HG02981 (cell line): ENCODE measurements at regions not wholly inside any gene's neighbourhood (a gene's known extent, or its start where the extent isn't known, plus 50 kb on each side); places are given as distances from the start of the nearest gene placed in this dataset.

Experiments used
- ATAC-seq: cut with Tn5 transposase; IDR thresholded peaks from one replicate; pipeline ENCODE4 v1.9.1; 2021; ENCODE audit warnings: mild to moderate bottlenecking, moderate library complexity; ENCODE audit not compliant: unreplicated experiment

DNA sequence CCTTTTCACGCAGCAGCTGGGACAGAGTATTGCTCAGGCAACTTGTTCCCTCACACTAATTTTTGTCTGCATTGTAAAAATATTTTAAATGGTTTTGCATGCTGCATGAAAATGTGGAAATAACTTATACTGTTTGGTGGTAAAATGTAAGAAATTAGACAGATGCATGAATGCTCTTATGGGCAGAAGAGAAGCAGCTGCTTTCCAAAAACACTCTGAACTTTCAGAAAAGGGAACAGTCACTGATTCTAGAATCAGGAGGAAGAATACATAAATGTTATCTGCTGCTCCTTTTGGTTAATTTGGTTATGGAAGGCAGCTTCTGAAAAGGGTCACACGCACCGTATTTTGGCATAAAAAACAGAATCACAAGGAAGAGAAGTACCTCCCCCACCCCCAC, 87.0 kb upstream of the RUNX1 start:
- ATAC-seq: no peak

DNA sequence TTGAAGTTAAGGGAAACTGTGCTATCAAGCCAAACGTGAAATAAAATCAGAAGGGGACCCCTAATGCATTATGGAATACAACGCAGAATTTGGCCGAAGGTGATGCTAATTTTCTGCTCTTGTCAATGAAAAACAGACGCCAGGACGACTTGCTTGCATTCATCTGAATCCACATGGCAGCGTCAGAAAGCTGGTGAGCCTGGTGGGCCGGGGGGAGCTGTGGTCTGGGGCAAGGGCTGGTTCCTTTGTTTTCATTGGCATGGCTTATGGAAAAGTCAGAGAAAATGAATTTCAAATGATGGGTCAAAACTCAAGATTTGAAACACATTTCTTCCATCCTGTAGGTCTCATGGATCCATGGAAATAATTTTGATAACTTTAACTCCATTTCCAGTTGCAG, 86.4 kb upstream of the RUNX1 start:
- ATAC-seq: no peak

DNA sequence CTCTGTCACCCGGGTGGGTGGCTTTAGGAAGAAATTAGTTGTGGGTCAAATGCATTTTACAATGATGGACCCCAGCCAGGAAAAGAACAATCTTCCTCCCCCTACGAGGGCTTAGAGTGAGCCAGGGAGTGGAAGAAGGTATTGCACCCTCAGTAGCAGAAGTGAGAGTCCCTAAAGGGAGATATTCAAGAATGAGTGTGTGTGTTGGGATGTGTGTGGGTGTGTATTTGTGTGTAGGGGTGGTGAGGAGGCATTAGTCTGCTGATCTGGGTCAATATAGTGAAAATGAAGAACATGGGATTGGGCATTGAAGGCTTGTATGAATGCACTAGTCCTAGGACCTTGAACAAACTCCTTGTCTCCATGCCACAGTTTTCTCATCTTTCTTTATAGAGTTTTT, 85.2 kb upstream of the RUNX1 start:
- ATAC-seq: no peak

DNA sequence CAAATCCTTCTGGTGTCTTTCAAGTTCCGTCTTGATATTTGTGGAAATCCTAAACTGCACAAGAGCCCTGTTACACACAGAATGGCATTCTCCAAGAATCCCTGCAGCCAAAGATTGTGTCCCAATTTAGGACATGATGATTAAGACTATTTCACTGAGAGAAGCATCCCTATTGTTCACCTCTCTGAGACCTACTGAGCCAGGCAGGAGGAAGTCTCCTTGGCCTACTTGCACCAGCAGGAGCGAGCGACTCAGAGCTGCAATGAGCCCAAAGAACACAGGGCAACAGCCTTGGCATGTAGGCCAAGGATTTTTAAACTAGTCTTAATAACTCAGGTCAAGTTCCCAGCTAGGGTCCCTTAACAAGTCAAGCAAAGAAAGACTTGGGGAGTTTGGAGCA, 79.4 kb upstream of the RUNX1 start:
- no peak for ATAC-seq

- no peak for ATAC-seq
Measured at GRCh38 chr21:35127851-35128250, 78.7 kb upstream of the RUNX1 start.

GRCh38 chr21:35127026-35127425, 77.9 kb upstream of the RUNX1 start:
- no peak for ATAC-seq

GRCh38 chr21:35120631-35121180, 71.6 kb upstream of the RUNX1 start:
- ATAC-seq: no peak

- no peak for ATAC-seq
Measured at GRCh38 chr21:35119501-35120047, 70.5 kb upstream of the RUNX1 start.

DNA sequence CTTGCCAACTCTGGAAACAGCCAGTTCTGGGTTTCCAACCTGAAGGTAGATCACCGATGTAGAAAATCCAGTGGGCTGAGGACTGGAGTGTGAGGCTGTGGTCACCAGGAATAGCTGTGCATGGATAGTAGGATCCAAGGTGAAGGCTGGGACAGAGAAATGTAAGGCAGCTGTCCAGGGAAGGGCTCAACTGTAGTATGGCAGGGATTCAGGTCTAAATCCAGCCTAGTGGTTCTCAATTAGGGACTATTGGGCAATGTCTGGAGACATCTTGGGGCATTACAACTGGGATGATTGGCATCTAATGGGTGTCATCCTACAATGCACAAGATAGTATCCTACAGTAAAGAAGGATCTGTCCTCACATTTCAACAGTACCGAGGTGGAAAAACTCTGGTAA, 67.7 kb upstream of the RUNX1 start:
- ATAC-seq: no peak

DNA sequence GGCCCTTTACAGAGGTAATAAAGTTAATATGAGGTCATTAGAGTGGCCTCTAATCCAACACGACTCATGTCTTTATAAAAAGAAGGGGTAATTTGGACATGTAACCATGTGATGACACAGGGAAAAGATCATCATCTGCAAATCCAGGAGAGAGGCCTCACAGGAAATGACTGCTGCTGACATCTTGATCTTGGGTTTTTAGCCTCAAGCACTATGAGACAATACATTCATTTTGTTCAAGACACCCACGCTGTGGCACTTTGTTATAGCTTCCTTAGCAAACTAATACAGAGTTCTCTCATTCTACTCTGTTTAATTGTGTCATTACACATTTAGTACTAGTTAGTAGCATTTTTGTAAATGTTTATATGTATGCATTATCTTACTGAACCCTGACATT, 64.0 kb upstream of the RUNX1 start:
- no peak for ATAC-seq

- ATAC-seq: no peak
Measured at GRCh38 chr21:35111321-35111930, 62.3 kb upstream of the RUNX1 start.

- no peak for ATAC-seq
Measured at GRCh38 chr21:35108887-35109286, 59.8 kb upstream of the RUNX1 start.

DNA sequence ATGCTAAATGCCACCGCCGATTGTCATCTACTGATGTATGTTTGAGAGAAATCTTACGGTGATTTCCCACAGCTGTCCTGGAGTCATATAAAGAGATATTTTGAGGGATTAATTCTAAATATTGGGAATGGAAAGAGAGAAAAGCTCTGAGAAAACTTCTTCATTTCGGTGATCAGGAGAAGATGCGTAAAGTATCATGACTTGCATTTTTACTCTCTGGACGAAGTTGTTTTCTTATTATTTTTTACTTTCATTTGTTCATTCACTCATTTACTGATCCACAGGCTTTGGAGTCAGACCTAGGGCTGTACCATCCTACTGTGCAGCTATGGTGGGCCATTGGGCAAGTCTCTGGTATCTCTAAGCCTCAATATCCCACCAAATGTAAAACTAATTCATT, 58.4 kb upstream of the RUNX1 start:
- ATAC-seq: no peak

DNA sequence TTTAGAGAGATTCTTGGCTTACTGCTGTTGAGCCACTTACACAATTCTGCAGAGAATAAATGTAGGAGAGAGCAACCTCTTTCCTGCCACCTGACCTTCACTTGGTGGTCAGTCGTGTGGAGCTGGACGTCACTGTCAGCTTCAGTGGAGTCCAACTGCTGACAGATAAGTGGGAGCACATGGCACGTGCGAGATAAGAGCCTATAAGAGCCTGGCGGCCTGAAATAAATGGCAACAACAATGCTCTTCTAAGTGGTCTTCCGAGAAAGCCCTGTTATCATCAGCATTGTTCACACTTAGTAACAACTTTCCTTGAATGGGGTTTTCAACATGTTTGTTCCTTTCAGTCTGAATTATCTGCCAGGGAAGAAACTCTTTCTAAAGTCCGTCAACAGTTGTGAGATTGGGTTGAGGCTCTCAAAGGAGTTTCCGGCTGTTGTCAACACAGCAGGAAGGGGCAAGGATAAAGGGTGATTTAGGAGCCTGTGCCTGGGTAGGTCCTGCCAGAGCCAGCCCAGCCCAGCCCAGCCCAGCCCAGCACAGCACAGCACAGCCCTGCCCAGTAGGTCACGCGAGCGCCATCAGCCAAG, 57.2 kb upstream of the RUNX1 start:
- no peak for ATAC-seq

- ATAC-seq: no peak
Measured at GRCh38 chr21:35102488-35103371, 53.6 kb upstream of the RUNX1 start.

- no peak for ATAC-seq
Measured at GRCh38 chr21:35100349-35100811, 51.3 kb upstream of the RUNX1 start.

GRCh38 chr21:35099310-35099709, 50.2 kb upstream of the RUNX1 start:
- no peak for ATAC-seq
